Epithelial cell of esophagus (primary cell): ENCODE measurements at regions not wholly inside any gene's neighbourhood (a gene's known extent, or its start where the extent isn't known, plus 50 kb on each side); places are given as distances from the start of the nearest gene placed in this dataset.

ENCODE experiments used
- DNase-seq: peaks from one replicate; pipeline ENCODE4 v3.0.0; 2010; ENCODE audit warnings: low read depth
- H3K4me3 ChIP-seq: 2 replicates; pipeline ENCODE4 v1.5.1; 2011; ENCODE audit warnings: mild to moderate bottlenecking, low read length, control low read depth
- TF ChIP-seq, protein P1 (sequence below): IDR thresholded peaks from 2 replicates; pipeline ENCODE4 v1.5.1; 2011; ENCODE audit warnings: low read depth, mild to moderate bottlenecking, low read length, control low read depth, inconsistent platforms; ENCODE audit not compliant: insufficient read depth; ENCODE audit errors: missing control alignments

GRCh38 chr3:43874731-43875130 is 184.0 kb downstream of the ABHD5 start:
- H3K4me3 ChIP-seq = no peak overlapping the region
- peak; percentile 45 for DNase-seq
- TF ChIP-seq, protein P1, sequence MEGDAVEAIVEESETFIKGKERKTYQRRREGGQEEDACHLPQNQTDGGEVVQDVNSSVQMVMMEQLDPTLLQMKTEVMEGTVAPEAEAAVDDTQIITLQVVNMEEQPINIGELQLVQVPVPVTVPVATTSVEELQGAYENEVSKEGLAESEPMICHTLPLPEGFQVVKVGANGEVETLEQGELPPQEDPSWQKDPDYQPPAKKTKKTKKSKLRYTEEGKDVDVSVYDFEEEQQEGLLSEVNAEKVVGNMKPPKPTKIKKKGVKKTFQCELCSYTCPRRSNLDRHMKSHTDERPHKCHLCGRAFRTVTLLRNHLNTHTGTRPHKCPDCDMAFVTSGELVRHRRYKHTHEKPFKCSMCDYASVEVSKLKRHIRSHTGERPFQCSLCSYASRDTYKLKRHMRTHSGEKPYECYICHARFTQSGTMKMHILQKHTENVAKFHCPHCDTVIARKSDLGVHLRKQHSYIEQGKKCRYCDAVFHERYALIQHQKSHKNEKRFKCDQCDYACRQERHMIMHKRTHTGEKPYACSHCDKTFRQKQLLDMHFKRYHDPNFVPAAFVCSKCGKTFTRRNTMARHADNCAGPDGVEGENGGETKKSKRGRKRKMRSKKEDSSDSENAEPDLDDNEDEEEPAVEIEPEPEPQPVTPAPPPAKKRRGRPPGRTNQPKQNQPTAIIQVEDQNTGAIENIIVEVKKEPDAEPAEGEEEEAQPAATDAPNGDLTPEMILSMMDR = no peak

DNA sequence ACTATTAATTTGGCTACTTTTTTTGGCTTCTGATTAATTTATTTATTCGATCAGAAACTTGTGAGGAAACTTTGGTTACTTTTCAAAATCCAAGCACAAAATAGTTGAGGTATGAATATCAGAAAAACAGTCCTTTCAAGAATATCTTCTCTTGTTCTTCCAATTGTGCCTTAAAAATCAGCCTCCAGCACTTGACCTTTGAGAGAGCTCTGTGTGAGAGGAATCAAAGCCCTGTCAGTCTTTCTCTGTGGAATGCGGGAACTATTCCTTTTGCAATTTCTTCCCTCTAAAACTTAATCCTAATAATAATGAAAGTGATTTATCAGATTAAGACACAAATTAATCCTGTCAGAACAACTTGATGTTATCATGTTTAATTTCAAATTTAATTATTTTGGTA is 185.9 kb downstream of the ABHD5 start:
- DNase-seq = no peak
- no peak overlapping the region for H3K4me3 ChIP-seq
- TF ChIP-seq, protein P1 = no peak

- TF ChIP-seq, protein P1 = peak; percentile 33
Observed at GRCh38 chr3:43879166-43879565, 188.4 kb downstream of the ABHD5 start.

GRCh38 chr3:43882976-43883680 is 192.4 kb downstream of the ABHD5 start:
- TF ChIP-seq, protein P1 = no peak
- DNase-seq = no peak
- H3K4me3 ChIP-seq = no peak overlapping the region

More at GRCh38 chr3:43879166-43879565, 188.4 kb downstream of the ABHD5 start:
- peak; percentile 52 for DNase-seq
- no peak overlapping the region for H3K4me3 ChIP-seq

DNA sequence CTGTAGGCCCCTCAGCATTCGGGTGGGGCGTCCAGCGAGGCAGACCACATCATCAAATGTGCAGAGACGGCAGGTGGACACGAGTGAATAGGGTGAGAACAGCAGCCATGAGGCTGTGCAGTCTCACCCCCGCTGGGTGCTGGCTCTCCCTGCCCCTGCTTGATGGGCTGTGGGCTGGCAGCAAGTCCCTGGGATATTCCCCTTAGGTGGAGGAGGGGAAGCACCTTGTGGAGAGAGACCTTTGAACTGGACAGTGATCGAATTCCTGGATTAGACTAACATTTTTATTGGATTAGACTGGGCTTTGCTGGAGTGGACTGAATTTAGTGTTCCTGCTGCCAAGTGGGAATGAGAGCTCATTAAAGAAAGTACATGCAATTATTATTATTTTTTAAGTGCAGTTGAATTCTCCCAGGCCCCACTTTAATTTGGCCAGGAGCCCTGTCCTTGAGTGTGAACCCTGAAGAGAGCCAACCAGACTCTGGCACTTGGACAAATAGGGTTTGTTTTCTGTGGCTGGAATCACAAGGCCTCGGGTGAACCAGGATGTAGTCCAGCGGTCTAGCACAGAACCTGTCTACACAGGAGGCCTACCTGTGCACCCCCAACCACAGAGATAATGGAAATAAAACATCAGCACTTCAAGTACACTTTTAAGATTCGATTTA is 193.1 kb downstream of the ABHD5 start:
- H3K4me3 ChIP-seq = no peak overlapping the region
- DNase-seq = no peak
- TF ChIP-seq, protein P1 = no peak

DNA sequence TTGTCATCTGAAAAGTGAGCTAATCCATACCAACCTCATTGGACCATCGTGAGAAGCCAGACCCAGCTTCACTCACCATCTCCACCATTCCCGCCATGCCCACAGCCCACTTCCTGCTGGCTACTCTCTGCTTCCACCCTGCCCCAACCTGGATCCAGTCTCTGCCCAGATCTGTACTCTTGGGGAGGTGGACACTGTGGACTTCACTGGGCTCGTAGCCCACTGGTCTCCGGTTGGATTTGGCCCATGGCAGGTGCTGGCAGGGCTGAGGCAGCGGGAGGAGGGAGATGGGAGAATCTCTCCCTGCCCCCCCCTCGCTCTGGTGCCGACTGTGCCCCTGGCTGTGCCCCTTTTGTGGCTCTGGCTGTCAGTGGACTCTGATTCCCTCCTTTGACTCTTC is 193.8 kb downstream of the ABHD5 start:
- TF ChIP-seq, protein P1 = no peak
- no peak overlapping the region for H3K4me3 ChIP-seq
- no peak for DNase-seq

DNA sequence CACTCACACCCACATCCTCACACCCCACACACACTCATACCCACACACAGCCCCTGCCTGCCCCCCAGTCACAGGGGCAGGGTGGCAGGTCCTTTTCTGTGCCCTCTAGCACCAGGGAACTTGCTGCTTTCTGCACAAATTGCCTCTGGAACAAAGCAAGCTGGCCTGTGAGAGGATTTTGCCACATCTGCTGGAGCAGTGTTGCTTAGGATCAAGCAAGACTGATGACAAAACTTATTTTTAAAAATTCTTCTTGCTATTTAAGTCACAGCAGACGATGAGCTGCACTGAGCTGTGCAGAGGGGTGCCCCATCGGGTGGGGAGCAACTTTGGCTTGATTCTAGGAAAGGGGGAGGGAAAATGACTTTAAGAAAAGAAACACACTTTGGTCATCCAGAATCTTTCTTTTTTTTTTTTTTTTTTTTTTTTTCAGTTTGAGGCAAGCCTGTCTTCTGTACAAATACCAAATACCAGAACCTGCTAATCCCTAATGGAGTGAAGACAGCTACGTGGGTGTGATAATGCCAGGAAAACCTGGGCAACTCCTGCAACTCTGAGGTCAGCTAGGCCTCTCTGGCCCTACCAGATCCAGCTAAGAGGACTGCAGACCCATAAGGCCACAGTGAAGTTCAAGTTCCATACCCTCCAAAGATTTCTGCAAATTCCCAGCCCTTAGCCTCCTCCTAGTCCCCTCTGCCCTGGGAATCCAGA is 195.3 kb downstream of the ABHD5 start:
- no peak overlapping the region for H3K4me3 ChIP-seq
- no peak for DNase-seq
- TF ChIP-seq, protein P1 = no peak
